BLaER1 treated with 17β-estradiol and CSF1 and Interleukin-3, amounts not matched to agents 10 nM and 100 nM (cell line): ENCODE measurements at regions not wholly inside any gene's neighbourhood (a gene's known extent, or its start where the extent isn't known, plus 50 kb on each side); places are given as distances from the start of the nearest gene placed in this dataset.

Experiments used
- H3K27ac ChIP-seq, 11 experiments: shearing (Covaris generic); formaldehyde crosslinking; 2 replicates each; pipeline ENCODE4 v1.8.1; 2022
- H3K27me3 ChIP-seq, 11 experiments: shearing (Covaris generic); formaldehyde crosslinking; 2 replicates each; pipeline ENCODE4 v1.8.1; 2022
- H3K36me3 ChIP-seq, 11 experiments: shearing (Covaris generic); formaldehyde crosslinking; 2 replicates each; pipeline ENCODE4 v1.8.1; 2022
- H3K4me1 ChIP-seq, 10 experiments: shearing (Covaris generic); formaldehyde crosslinking; 2 replicates each; pipeline ENCODE4 v1.8.1; 2022
- H3K4me2 ChIP-seq, 11 experiments: shearing (Covaris generic); formaldehyde crosslinking; 2 replicates each; pipeline ENCODE4 v1.8.1; 2022
- H3K4me3 ChIP-seq, 10 experiments: shearing (Covaris generic); formaldehyde crosslinking; 2 replicates each; pipeline ENCODE4 v1.8.1; 2022
- H3K9ac ChIP-seq, 11 experiments: shearing (Covaris generic); formaldehyde crosslinking; 2 replicates each; pipeline ENCODE4 v1.8.1; 2022
- H3K9me3 ChIP-seq, 11 experiments: shearing (Covaris generic); formaldehyde crosslinking; replicated peaks in 1 of 11; 2 replicates each; pipeline ENCODE4 v1.8.1; 2022
- H4K20me1 ChIP-seq, 11 experiments: shearing (Covaris generic); formaldehyde crosslinking; 2 replicates each; pipeline ENCODE4 v1.8.1; 2022
- Cebpa-rat ChIP-seq, 11 experiments: shearing (Covaris generic); IDR thresholded peaks; 2 replicates each; pipeline ENCODE4 v1.8.1; 2022

- no peak overlapping the region for H3K4me3 ChIP-seq
- H3K36me3 ChIP-seq, result no peaks in the 10 kb centered on the region
- no peak overlapping the region for H3K4me2 ChIP-seq
- H3K9me3 ChIP-seq, result no peaks in the 10 kb centered on the region
- H3K27ac ChIP-seq, result no peak overlapping the region
- no peaks in the 10 kb centered on the region; a peak in 1 of 22 replicates for H4K20me1 ChIP-seq
- H3K9ac ChIP-seq, result no peak overlapping the region
- no peaks in the 10 kb centered on the region for H3K27me3 ChIP-seq
- no peaks in the 10 kb centered on the region for H3K4me1 ChIP-seq
- TF ChIP-seq Cebpa-rat (IDR thresholded peaks at IDR 0.05), result no peak
These were observed 1720.6 kb upstream of the WWC1 start for GRCh38 chr5:166570865-166571264.

GRCh38 chr5:166571668-166572067 is 1719.8 kb upstream of the WWC1 start:
- Histone ChIP-seq H3K36me3 (no peaks in the 10 kb centered on the region), H3K9ac (no peak overlapping the region), H4K20me1 (no peaks in the 10 kb centered on the region; a peak in 1 of 22 replicates), H3K27ac (no peak overlapping the region), H3K4me2 (no peak overlapping the region), H3K9me3 (no peaks in the 10 kb centered on the region), H3K27me3 (no peaks in the 10 kb centered on the region), H3K4me1 (no peaks in the 10 kb centered on the region), H3K4me3 (no peak overlapping the region)
- no peak for TF ChIP-seq Cebpa-rat (IDR thresholded peaks at IDR 0.05)

- no peak overlapping the region for H3K4me2 ChIP-seq
- no peak overlapping the region for H3K4me3 ChIP-seq
- no peak overlapping the region for H3K27ac ChIP-seq
- H4K20me1 ChIP-seq, result no peaks in the 10 kb centered on the region; a peak in 1 of 22 replicates
- H3K9me3 ChIP-seq, result no peaks in the 10 kb centered on the region
- no peaks in the 10 kb centered on the region for H3K36me3 ChIP-seq
- no peaks in the 10 kb centered on the region for H3K4me1 ChIP-seq
- no peak overlapping the region for H3K9ac ChIP-seq
- no peaks in the 10 kb centered on the region for H3K27me3 ChIP-seq
- TF ChIP-seq Cebpa-rat (IDR thresholded peaks at IDR 0.05), result no peak
These were observed 1715.1 kb upstream of the WWC1 start for GRCh38 chr5:166576323-166576722.

GRCh38 chr5:166581826-166582225 is 1709.6 kb upstream of the WWC1 start:
- Histone ChIP-seq H3K27ac (no peak overlapping the region), H4K20me1 (no peaks in the 10 kb centered on the region), H3K4me2 (no peak overlapping the region), H3K36me3 (no peaks in the 10 kb centered on the region), H3K9me3 (no peaks in the 10 kb centered on the region), H3K9ac (no peak overlapping the region), H3K4me3 (no peak overlapping the region), H3K4me1 (no peaks in the 10 kb centered on the region), H3K27me3 (no peaks in the 10 kb centered on the region)
- TF ChIP-seq Cebpa-rat (IDR thresholded peaks at IDR 0.05), result no peak

- no peaks in the 10 kb centered on the region for H3K9me3 ChIP-seq
- H3K36me3 ChIP-seq, result no peaks in the 10 kb centered on the region
- no peak overlapping the region for H3K9ac ChIP-seq
- no peaks in the 10 kb centered on the region for H3K4me1 ChIP-seq
- no peak for TF ChIP-seq Cebpa-rat (IDR thresholded peaks at IDR 0.05)
- no peak overlapping the region for H3K27ac ChIP-seq
- H3K27me3 ChIP-seq, result no peaks in the 10 kb centered on the region
- no peaks in the 10 kb centered on the region for H4K20me1 ChIP-seq
- H3K4me3 ChIP-seq, result no peak overlapping the region
- H3K4me2 ChIP-seq, result no peak overlapping the region
These were observed 1709.0 kb upstream of the WWC1 start for GRCh38 chr5:166582416-166582815.

GRCh38 chr5:166594567-166594966 is 1696.9 kb upstream of the WWC1 start:
- H3K4me3 ChIP-seq, result no peak overlapping the region
- H3K4me2 ChIP-seq, result 0 out of 22 replicates have a peak overlapping the region, but pooled peaks of 1 of the 11 experiments have one; percentile 35
- no peaks in the 10 kb centered on the region for H3K36me3 ChIP-seq
- no peak overlapping the region for H3K9ac ChIP-seq
- no peaks in the 10 kb centered on the region for H3K9me3 ChIP-seq
- no peaks in the 10 kb centered on the region for H4K20me1 ChIP-seq
- no peaks in the 10 kb centered on the region for H3K27me3 ChIP-seq
- TF ChIP-seq Cebpa-rat (IDR thresholded peaks at IDR 0.05), result no peak
- H3K4me1 ChIP-seq, result peaks cover 0 to 14% (median 0%) of the 10 kb centered on the region in 10 experiments; a peak in 3 of 20 replicates
- no peak overlapping the region for H3K27ac ChIP-seq

- H3K4me3 ChIP-seq, result no peak overlapping the region
- no peaks in the 10 kb centered on the region for H3K27me3 ChIP-seq
- TF ChIP-seq Cebpa-rat (IDR thresholded peaks at IDR 0.05), result no peak
- no peak overlapping the region for H3K27ac ChIP-seq
- H3K4me1 ChIP-seq, result peaks cover 0 to 14% (median 0%) of the 10 kb centered on the region in 10 experiments; a peak in 3 of 20 replicates
- H3K4me2 ChIP-seq, result peak overlapping the region in 2 of 11 experiments; percentile 35 to 54; a peak in 3 of 22 replicates
- no peaks in the 10 kb centered on the region for H3K36me3 ChIP-seq
- H3K9me3 ChIP-seq, result no peaks in the 10 kb centered on the region
- H3K9ac ChIP-seq, result no peak overlapping the region
- H4K20me1 ChIP-seq, result no peaks in the 10 kb centered on the region
These were observed 1696.0 kb upstream of the WWC1 start for GRCh38 chr5:166595274-166595951.

GRCh38 chr5:166596043-166596442 is 1695.4 kb upstream of the WWC1 start:
- Histone ChIP-seq H3K27me3 (no peaks in the 10 kb centered on the region), H3K36me3 (no peaks in the 10 kb centered on the region), H3K4me2 (no peak overlapping the region), H3K9me3 (no peaks in the 10 kb centered on the region), H3K9ac (no peak overlapping the region), H3K4me3 (no peak overlapping the region), H3K4me1 (peaks cover 0 to 14% (median 0%) of the 10 kb centered on the region in 10 experiments; a peak in 3 of 20 replicates), H4K20me1 (no peaks in the 10 kb centered on the region), H3K27ac (no peak overlapping the region)
- TF ChIP-seq Cebpa-rat (IDR thresholded peaks at IDR 0.05), result no peak

- Histone ChIP-seq H3K4me2 (no peak overlapping the region), H3K36me3 (no peaks in the 10 kb centered on the region), H3K27me3 (no peaks in the 10 kb centered on the region; a peak in 1 of 22 replicates), H3K9ac (no peak overlapping the region), H3K4me1 (no peaks in the 10 kb centered on the region), H3K27ac (no peak overlapping the region), H3K9me3 (no peaks in the 10 kb centered on the region), H3K4me3 (no peak overlapping the region), H4K20me1 (no peaks in the 10 kb centered on the region)
- TF ChIP-seq Cebpa-rat (IDR thresholded peaks at IDR 0.05), result no peak
These were observed 1689.2 kb upstream of the WWC1 start for GRCh38 chr5:166602271-166602670.

GRCh38 chr5:166617507-166617906 is 1673.9 kb upstream of the WWC1 start:
- H3K9me3 ChIP-seq, result no peaks in the 10 kb centered on the region
- no peak for TF ChIP-seq Cebpa-rat (IDR thresholded peaks at IDR 0.05)
- H3K27me3 ChIP-seq, result no peaks in the 10 kb centered on the region
- H3K9ac ChIP-seq, result no peak overlapping the region
- H3K36me3 ChIP-seq, result no peaks in the 10 kb centered on the region
- no peaks in the 10 kb centered on the region for H3K4me1 ChIP-seq
- no peaks in the 10 kb centered on the region for H4K20me1 ChIP-seq
- H3K27ac ChIP-seq, result no peak overlapping the region
- no peak overlapping the region for H3K4me3 ChIP-seq
- no peak overlapping the region for H3K4me2 ChIP-seq
